SK-N-DZ (cell line): ENCODE measurements at regions not wholly inside any gene's neighbourhood (a gene's known extent, or its start where the extent isn't known, plus 50 kb on each side); places are given as distances from the start of the nearest gene placed in this dataset.

Source experiments
- DNase-seq: peaks from one replicate; pipeline ENCODE4 v3.0.0-alpha.2; 2015; ENCODE audit warnings: low spot score

DNA sequence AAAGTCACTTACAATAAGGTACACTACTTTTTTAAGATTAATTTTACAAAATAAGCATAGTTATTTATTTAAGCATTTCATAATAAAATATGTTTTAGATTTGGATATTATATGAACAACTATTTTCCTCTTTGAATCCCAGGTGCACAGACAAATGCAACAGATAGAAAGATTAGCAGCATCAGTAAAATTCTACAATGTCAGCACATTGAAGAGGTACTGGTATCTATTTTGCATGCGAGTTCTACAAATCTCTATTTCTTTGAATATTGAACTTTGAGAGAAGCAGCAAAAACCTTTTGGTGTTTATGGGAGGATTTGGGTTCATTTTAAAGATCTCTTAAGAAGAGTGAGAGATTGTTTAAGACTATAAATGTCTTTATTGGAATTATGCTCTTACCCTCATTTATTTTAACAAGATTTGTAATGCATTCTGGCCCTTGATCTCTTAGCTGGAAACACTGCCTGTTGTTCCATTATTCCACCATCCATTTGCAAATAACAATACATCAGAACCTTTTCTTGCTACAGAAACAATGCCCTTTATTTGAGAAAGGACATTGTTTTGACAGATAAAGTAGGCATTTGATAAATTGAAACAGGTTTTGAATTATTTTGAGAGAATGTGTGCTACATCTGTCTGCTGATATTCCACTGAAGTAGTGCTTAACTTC lies 558.8 kb upstream of the KLHL1 start:
- no peak for DNase-seq

DNA sequence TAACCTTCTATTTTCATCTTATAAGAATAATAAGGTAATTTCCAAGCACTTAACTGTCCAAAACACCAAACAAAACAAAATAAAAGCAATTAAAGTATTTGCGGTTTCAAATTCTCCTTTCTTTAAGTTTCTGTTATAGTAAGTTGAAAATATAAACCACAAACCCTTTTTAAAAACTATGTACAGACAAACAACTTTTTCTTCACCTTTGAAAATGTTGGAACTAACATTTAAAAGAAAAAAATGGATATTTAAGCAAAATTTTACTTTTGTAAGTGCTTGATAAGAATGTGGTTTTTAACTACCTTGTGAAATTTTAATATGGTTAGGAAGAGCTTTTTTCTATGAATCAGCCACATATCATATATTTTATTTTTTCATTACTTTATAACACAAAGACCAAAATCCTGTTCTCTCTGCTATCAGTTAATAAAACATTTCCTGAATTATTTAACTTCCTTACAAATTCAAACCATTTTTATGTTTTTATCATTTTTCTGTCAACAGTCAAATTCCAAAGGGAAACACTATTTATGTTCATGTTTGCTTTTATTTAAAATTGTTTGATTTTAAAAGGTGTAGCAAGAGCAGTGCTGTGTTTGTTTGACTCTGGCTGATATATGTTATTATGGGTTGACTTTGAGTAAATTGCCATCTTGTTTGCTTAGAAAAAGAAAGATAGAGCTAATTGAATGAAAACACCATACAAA lies 554.1 kb upstream of the KLHL1 start:
- DNase-seq: no peak

DNA sequence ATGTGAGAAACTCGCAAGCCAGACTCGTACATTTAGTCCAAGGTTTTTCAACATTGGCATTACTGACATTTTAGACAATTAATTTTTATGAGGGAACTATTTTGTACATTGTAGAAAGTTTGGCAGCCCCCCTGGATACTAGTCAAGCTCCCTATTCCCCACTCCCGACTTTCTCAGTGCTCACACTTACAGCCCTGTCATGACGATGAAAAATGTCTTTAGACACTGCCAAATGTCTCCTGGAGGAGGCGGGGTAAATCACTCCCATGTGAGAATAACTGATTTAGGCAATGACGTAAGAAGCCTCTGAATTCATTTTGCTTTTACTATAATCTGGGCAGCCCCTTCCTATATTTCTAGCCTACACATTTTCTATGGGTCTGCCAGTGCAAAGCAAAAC lies 535.8 kb upstream of the KLHL1 start:
- DNase-seq: no peak

DNA sequence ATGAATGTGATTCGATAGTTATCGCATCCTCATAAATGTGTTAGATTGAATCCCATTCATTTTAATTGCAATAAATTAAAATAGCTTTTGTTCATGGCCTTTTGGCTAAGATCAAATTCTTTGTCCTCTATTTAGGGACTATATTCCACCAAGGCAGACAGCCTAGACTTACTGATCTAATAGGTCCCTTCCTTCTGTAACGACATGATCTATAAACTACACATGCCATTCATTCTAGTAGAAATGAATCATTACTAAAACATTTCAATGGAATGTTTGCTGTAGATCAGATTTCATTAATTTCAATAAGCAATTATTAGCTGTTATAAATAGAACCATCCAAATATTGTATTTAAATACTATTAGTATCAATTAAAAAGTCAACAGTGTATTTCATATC lies 526.6 kb upstream of the KLHL1 start:
- DNase-seq: no peak

DNA sequence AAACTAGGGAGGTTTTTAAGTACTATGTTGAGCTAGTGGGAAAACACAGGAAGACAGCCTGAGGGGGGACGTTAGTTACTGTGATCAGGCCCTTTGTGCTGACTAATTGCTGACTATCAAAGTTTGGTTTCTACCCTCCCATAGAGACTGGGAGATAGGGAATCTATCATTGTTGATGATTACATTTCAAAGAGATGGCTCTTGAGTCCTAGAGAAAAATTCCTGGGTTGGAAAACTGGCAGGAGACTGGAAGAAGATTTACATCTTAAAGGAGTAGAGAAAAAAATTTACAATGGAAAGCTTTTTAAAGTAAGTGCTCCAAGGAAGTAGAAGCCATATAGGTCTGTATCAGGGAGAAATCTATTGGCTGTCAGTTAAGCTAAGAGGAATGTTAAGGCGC lies 522.0 kb upstream of the KLHL1 start:
- no peak for DNase-seq

DNA sequence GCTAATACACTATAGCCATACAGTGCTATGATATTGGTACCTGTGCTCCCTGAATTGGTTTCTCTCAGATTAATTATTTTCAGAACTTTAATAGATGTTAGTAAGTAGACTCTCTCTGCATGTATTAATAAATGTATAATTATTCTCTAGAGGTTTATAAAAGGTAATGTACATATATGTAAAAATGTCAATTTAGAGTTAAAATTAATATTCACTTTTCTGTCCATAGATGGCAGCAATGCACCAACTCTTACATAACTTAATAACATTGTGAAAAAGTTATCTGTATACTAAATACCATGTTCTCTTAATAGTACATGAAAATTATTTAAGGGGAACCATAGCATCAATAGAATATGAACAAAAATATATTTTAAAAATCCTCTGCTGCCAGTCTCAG lies 515.0 kb upstream of the KLHL1 start:
- no peak for DNase-seq

DNA sequence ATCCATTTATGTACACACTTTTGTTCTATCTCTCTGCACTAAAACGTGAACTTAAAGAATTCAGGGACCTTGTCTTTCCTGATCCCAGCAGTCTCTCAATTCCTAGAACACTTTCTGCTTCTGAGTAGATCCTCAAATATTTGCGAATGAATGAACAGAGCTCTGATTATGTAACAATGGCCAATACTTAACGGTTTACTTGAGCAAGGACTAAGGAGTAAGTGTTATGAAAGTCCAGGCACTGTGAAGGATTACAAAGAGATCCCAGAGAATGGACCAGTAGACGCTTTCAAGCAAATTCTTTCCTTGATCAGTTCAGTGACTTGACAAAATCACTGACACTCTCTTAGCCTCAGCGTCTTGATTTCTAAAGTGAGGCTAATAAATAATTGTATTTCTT lies 514.5 kb upstream of the KLHL1 start:
- DNase-seq: no peak

DNA sequence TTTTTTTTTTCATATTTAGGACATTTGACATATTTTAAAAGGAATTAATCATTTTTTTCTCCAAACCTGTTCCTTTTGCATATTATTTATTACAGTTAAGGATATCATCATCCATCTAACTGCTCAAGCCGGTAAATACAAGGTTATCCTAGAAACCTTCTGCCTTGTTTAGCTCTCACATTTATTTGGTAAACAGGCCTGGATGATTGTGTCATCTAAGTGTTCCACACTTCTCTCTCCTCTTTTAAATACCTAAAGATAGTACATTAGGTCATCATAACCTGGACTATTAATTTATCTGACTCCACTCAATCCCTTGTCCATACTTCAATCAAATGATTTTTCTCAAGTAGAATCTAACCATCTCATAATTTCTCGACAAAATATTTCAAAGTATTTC lies 511.7 kb upstream of the KLHL1 start:
- DNase-seq: no peak

DNA sequence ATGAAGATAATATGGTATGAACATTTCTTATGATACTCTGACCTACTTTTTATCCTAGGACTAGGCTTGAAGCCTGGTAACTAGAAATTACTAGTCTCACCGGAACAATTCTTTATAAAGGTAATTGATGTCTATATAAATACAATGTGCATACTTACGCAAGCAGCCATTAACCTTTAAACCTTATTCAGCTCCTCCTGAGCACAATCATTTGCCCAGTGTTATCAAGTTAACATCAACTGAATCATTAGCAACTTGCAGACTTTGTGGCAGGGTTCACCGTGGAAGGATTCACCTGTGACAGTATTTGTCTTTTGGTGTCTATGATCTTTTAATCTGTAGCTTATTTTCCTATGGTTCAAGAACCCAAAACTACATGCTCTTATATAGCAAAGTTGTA lies 508.6 kb upstream of the KLHL1 start:
- DNase-seq: no peak

DNA sequence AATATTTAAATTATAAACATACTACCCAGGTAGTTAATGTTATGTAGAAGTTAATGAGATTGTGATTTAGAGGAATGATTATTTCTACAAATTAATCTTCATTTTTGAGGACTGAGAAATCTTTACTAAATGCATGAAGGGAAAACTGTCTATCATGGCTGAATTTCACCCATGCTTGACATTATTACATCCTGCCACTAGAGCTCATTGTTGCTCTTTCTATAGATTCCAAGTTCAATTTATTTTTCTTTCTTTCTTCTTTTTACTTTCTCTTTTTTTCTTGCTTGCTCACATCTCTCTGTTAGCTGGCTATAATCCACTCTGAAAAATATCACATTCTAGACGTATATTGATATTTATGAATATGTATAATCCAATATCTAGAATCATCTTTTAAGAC lies 505.0 kb upstream of the KLHL1 start:
- DNase-seq: no peak

DNA sequence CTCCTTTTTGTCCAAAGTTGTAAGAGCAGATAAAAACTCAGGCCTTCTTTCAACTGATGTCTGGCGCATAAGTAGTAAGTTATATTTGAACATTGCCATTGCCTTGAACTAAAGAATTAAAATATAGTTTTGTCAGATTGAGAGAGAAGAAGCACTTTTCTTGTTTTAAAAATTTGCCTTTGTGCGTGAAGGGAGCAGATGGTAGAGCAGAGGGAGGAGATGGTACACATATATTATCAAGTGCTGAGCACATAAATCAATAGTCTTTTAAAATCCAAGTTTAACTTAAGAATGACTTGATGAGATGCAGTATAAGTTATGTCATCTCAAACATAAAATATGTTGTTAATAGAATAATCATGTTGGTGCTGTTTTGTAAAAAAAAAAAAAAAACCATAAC lies 504.6 kb upstream of the KLHL1 start:
- no peak for DNase-seq

DNA sequence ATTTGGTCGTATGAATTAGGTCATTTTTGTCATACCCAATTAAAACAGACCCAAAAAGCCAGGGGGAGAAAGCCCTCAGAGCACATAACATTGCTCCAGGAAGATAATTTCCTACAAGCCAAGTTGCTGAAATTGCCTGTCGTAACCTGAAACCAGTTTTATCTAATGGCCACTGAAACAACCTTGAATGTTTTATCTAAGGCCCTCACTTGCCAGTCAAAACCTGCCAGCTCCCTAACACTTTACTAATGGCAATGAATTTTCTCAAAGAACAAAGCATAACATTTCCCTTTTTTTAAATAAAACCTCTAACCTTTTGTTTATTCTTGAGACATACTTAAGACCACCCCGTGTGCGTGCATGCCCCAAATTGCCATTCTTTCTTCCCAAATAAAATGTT lies 496.2 kb upstream of the KLHL1 start:
- no peak for DNase-seq

DNA sequence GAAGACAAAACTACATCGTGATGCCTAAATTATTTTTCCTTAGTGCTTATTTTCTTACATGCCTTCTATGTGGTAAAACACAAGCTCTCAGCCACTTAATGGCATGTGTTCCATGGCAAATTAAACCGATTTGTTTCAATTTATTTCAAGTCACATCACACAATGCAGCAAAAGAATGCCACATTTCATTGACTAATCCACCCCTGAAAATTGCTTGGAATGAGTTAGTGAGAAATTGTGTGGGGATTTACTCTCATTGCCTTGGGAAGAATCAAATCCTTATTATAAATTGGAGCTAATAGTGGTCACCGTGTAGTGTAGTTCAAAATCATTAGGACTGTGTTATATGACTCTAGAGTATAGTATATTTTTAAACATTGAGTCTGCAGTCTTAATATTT lies 485.5 kb upstream of the KLHL1 start:
- no peak for DNase-seq

DNA sequence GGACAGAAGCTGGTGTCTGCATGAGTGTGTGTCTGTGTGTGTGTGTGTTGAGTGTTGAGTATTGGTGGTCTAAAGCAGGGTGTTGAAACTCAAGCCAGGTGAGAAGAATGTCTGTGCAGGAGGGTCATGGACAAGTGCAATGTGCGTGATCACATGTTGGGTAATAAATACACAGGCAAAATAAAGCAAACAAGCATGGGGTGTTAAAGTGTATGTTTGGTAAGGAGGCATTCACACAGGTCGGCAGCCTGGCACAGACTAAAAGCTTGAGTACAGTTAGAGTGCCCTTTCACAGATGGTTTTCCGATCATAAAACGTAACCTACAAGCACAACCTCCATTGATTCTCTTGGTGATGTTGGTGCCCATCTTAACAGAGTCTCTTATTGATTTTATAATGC lies 476.9 kb upstream of the KLHL1 start:
- no peak for DNase-seq

DNA sequence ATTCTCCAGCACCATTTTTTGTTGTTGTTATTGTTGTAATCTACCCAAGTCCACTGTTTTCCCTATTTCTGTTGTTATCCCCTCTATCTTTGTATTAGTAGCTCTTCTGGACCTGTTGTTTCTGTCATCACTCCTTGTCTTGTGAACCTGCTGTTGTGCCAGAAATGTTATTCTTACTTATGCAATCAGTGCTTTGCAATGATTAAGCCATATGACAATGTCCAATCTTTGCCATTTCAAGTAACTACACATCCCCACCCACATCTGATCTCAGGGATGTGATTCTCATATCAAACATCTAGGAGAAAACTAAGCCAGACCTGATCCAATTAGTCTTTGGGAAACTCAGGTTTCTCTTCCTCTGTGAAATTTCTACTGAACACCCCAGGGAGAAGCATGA lies 472.6 kb upstream of the KLHL1 start:
- no peak for DNase-seq

DNA sequence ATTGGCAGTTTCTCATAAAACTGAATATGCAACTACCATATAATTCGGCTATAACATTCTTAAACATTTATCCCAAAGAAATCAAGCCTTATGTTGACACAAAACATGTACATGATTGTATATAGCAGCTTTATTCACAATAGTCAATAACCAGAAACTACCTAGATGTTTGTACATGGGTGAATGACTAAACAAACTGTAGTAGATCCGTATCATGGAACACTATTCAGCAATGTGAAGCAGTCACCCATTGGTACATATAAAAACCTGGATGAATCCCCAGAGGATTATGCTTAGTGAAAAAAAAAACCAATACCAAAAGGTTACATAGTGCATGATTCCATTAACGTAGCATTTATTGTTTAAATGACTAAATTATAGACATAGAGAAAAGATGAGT lies 471.7 kb upstream of the KLHL1 start:
- no peak for DNase-seq

DNA sequence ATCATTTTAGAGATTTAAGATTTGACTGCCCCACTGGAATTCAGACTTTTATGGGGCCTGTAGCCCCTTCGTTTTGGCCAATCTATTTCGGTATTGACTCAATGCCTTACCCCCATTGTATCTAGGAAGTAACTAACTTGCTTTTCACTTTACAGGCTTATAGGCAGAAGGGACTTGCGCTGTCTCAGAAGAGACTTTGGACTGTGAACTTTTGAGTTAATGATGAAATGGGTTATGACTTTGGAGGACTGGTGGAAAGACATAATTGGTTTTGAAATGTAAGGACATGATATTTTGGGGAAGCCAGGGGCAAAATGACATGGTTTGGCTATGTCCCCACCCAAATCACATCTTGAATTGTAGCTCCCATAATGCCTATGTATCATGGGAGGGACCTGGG lies 463.0 kb upstream of the KLHL1 start:
- no peak for DNase-seq

DNA sequence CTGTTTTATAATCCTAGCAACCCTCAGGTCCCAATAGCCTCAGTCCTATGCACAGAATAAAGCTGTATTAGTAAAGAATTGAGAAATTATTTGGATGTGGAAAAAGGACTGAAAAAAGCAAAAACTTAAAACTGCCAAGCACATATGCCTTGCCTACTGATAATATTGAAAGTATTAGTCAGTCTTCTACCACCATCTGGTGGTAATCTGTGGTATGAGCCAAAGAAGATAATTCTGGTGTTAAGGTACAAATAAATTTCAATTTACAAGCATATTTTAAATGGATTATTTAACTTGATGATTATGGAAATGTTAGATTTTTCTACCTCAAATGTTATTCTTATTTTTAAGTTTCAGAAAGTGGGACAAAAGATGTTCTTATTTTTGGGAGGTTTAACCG lies 460.3 kb upstream of the KLHL1 start:
- peak; percentile 55 for DNase-seq

DNA sequence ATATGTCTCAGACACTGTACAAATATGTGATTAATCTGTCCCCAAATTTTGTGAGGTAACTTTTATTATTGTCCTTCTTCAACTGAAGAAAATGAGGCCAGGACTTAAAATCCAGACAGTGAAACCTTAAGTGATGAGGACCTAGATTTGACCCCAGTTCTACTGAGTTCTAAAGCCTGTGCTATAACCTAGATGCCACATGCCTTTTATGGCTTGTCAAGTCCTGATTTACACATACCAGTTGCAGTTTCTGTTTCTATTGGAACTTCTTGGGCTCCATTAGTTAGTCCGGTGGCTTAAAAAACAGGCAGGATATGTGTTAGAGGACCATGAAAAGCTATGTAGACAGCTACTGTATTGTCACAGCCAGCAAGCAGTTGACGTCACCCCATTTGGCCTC lies 436.5 kb upstream of the KLHL1 start:
- no peak for DNase-seq

DNA sequence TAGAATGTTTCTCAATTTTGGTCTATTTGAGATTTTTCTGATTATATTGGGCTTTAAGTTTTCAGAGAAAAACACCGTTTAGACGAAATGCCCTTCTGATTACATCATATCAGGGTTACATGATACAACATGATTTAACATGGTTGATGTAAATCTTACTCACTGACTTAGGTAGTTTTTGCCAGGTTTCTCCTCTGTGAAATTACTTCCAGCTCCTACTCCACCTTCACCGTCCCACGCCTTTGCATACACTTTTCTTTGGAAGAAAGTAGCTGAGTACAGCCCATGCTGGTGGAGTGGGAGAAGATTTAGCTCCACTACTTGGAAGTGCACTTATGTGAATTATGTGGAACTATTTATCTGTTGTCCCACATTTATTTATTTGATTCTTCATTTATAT lies 433.2 kb upstream of the KLHL1 start:
- no peak for DNase-seq

DNA sequence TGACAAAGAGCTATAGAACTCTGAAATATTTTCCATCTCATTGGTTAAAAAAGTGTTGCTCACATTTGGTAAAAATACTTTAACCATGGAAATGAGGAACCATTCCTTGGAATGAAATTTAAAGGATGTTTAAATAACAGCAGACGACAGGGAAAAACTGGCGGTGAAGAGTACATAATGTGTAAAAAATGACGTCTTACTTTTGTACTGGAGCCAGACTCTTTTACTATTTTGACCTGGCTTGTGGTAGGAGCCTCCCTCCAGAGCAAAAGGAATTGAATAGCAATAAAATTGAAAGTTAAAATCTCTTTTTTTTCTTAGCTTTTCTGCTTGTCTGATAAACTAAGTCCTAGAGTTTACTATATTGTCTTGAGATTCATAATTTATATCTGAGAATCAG lies 426.2 kb upstream of the KLHL1 start:
- no peak for DNase-seq

DNA sequence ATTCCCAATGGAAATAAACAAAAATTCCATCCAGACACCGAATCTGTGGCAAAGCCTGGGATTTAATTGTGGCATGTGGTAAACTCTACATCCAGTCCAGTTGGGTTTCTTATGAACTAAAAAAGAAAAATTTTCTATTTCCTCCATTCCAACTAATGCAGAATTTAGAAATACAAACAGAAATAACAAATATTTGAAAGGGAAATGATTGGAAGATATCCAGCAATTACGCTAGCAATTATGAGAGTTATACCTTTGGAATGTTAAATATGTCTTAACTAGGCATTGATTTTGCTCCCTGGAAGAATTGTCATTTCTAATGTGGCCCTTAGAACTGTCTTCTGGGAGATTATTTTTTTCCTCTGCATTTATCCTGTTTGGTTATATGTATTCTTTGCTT lies 421.4 kb upstream of the KLHL1 start:
- DNase-seq: no peak

DNA sequence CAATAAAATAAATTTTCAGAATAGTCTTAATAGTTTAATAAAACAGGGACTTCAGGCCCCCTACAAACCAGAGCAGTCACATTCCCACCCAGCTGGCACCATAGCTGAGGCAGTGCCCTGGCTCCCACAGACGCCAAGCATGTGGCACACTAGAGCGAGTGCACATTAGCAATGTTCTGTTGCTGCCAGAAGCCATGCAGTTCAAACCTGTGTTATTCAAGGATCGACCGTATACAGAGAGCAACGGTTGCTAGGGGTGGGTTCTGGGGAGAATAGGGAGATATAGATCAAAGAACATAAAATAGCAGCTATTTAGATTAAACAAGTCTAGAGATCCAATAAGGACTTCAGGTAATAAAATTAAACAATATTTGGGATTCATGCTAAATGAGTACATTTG lies 419.3 kb upstream of the KLHL1 start:
- DNase-seq: peak; percentile 15

DNA sequence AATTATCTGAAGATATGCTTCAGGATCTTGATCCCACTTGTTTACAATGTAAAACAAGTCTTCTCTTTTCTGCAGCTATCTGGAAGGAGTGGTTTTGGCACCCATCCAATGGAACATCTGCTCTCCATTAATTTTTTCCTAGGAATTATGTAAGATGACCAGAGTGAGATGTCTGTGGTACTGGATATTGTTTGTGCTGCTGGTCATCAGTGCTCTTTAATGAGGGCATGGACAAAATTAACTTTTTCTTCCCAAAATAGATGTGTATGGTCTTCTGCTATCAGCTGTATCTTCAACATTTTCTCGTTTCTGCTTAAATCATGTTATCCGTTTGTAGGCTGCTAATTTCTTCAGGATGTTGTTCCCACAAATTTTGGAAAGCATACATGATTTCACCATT lies 415.4 kb upstream of the KLHL1 start:
- peak; percentile 56 for DNase-seq
